Motor neuron (in vitro differentiated cells): ENCODE measurements at regions not wholly inside any gene's neighbourhood (a gene's known extent, or its start where the extent isn't known, plus 50 kb on each side); places are given as distances from the start of the nearest gene placed in this dataset.

Experiments used
- ATAC-seq, 8 experiments: fragments of 200-7000 bp; cut with Tn5 transposase; replicated peaks in 6 of 8; 2 replicates each; pipeline ENCODE4 v1.8.0; 2021; ENCODE audit warnings: mild to moderate bottlenecking in 8 of 8, moderate library complexity in 8 of 8
- H3K27ac ChIP-seq, 2 donors: fragments of 250-450 bp; sonication (Bioruptor Pico); 2 replicates each; pipeline ENCODE4 v1.9.0; 2021; ENCODE audit warnings: antibody characterized with exemption in 2 of 2, mild to moderate bottlenecking in 2 of 2, moderate library complexity in 1 of 2
- H3K4me1 ChIP-seq, 2 donors: fragments of 250-450 bp; sonication (Bioruptor Pico); replicated peaks in 1 of 2; 2 replicates each; pipeline ENCODE4 v1.6.1; 2021; ENCODE audit warnings: antibody characterized with exemption in 2 of 2, mild to moderate bottlenecking in 2 of 2, moderate library complexity in 1 of 2
- H3K4me3 ChIP-seq, 5 donors: fragments of 250-450 bp; sonication (Bioruptor Pico); 2 replicates each; pipeline ENCODE4 v1.9.0; 2021; ENCODE audit warnings: antibody characterized with exemption in 5 of 5, mild to moderate bottlenecking in 5 of 5, moderate library complexity in 4 of 5
- WGBS, 10 experiments: fragments of 450-650 bp; shearing (Covaris generic); methylation state at CpG; one replicate each; pipeline ENCODE4 v1.0.0; 2022; 5-methylcytosine and 5-hydroxymethylcytosine counted together
- in situ Hi-C, 9 experiments: fragments of 400-800 bp; cut with MboI; loops; one replicate each; pipeline ENCODE4 v1.15.0; 2021; ENCODE audit warnings: low sequenced_read_pairs in 9 of 9, low pct_unique_long_range_greater_than_20kb in 2 of 9; ENCODE audit not compliant: unreplicated experiment in 9 of 9

DNA sequence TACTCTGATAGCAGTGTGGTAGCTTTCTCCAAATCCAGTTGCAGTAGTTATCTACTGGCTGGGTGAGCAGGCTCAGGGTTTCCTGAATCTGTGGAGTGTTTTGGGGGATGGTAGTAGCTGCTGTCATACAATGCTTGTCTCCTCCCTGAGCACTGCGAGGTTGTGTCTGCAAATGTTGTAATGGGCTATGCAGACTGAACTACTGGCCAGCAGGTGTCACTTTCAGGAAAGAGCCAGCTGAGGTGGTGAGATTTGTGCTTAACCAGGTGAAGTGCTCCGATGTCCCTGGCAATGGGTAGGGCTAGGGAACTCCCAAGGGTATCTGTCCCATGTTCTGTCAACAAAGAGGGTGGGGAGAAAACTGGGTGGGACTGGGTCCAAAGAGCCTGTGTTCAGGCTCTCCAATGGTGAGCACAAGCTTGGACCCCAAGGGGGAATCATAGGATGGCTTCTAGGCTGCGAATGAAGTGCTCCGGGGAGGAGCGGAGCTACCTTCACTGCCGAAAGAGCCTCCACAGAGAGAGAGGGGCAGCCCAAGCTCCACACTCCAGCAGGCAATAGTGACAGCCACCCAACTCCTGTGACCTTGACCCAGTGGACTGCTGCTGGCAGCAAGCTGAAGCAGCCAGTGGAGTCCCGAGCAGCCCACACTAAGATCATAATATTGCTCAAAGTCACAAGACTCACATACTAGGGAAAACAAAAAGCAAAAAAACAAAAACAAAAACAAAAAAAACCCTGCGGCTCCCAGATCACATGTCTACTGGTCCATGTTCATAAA lies 1324.0 kb upstream of the USP15 start:
- Histone ChIP-seq H3K4me1 (no peaks in the 10 kb centered on the region), H3K27ac (no peak overlapping the region), H3K4me3 (no peak overlapping the region)
- 0 to 100% (median 73%) methylated on average over 1 to 7 of the region's 8 CpGs; no CpG with 5 or more reads in 4 of the 10 experiments for WGBS, 10 experiments
- in situ Hi-C loops: no loop called here
- ATAC-seq: no peak

GRCh38 chr12:60947533-60947932 lies 1312.7 kb upstream of the USP15 start:
- no peak overlapping the region for H3K27ac ChIP-seq
- no peaks in the 10 kb centered on the region for H3K4me1 ChIP-seq
- in situ Hi-C loops: no loop called here
- no peak overlapping the region for H3K4me3 ChIP-seq
- WGBS, 10 experiments: 0 to 100% (median 86%) methylated on average over 1 to 2 of the region's 2 CpGs; no CpG with 5 or more reads in 2 of the 10 experiments
- ATAC-seq: no peak

DNA sequence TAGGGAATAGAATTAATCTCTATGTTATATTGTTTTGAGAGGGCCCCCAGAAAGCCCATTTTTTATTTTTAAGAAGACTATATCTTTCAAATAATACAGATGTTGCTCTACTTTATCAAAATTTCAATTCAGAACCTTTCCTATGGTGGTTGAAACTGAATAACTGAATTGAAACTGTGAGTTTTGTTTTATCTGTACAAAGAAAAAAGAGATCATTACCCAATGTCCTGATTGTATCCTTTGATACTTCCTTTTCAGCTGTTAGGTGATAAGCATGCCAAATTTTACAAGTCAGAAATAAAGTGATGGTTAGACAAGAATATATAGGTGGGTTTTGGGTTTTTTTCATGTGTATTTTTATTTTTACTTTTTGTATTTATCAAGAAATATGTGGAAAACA lies 1293.1 kb upstream of the USP15 start:
- no peak for ATAC-seq
- Histone ChIP-seq H3K27ac (no peak overlapping the region), H3K4me1 (peaks cover 0 to 3% of the 10 kb centered on the region in 2 donors), H3K4me3 (no peak overlapping the region)
- in situ Hi-C loops: no loop called here

GRCh38 chr12:60977966-60978365 lies 1282.2 kb upstream of the USP15 start:
- Histone ChIP-seq H3K27ac (no peak overlapping the region), H3K4me1 (no peaks in the 10 kb centered on the region), H3K4me3 (no peak overlapping the region)
- in situ Hi-C loops: no loop called here
- ATAC-seq: no peak
- 0 to 86% (median 40%) methylated on average over 1 to 3 of the region's 3 CpGs; no CpG with 5 or more reads in 1 of the 10 experiments for WGBS, 10 experiments

- no peaks in the 10 kb centered on the region for H3K4me1 ChIP-seq
- ATAC-seq: no peak
- no peak overlapping the region for H3K4me3 ChIP-seq
- no peak overlapping the region for H3K27ac ChIP-seq
- WGBS, 10 experiments: 0 to 88% (median 67%) methylated on average over 1 of the region's 1 CpG; no CpG with 5 or more reads in 1 of the 10 experiments
- in situ Hi-C loops: no loop called here
Measured at GRCh38 chr12:60980558-60980957, 1279.6 kb upstream of the USP15 start.

GRCh38 chr12:60981473-60981872 lies 1278.7 kb upstream of the USP15 start:
- 0 to 92% (median 50%) methylated on average over 1 to 2 of the region's 2 CpGs; no CpG with 5 or more reads in 1 of the 10 experiments for WGBS, 10 experiments
- in situ Hi-C loops: no loop called here
- Histone ChIP-seq H3K4me3 (no peak overlapping the region), H3K4me1 (no peaks in the 10 kb centered on the region), H3K27ac (no peak overlapping the region)
- ATAC-seq: no peak

DNA sequence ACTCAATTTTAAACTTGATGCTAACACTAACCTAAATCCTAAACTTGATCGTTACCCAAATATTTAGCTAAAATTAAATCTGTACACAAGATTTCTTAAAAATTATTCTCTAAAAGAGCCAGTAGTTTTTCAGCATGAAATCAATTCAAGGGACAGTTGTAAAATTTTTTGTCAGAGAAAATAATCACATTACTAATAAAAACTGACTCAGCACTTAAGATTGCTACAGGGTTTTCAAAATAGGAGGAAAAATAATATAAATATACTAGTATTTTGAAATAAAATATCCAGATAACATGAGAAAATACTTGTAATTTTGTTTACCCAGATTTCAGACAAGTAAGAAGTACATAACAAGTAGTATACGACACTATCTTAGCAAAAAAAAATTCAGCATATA lies 1268.1 kb upstream of the USP15 start:
- in situ Hi-C loops: no loop called here
- 6 to 100% (median 75%) methylated on average over 1 to 2 of the region's 2 CpGs; no CpG with 5 or more reads in 1 of the 10 experiments for WGBS, 10 experiments

GRCh38 chr12:60995256-60995825 lies 1264.9 kb upstream of the USP15 start:
- WGBS, 10 experiments: 0 to 91% (median 27%) methylated on average over 1 of the region's 1 CpG; no CpG with 5 or more reads in 3 of the 10 experiments
- Histone ChIP-seq H3K4me1 (peaks cover 3 to 5% of the 10 kb centered on the region in 2 donors), H3K27ac (no peak overlapping the region), H3K4me3 (no peak overlapping the region)
- no peak for ATAC-seq
- in situ Hi-C loops: no loop called here

More for the DNA sequence above, 1268.1 kb upstream of the USP15 start:
- ATAC-seq: no peak
- H3K4me3 ChIP-seq: no peak overlapping the region
- no peaks in the 10 kb centered on the region for H3K4me1 ChIP-seq
- H3K27ac ChIP-seq: no peak overlapping the region

- in situ Hi-C loops: no loop called here
- Histone ChIP-seq H3K4me1 (peaks cover 3 to 5% of the 10 kb centered on the region in 2 donors), H3K27ac (no peak overlapping the region), H3K4me3 (no peak overlapping the region)
- ATAC-seq: peak in 5 of 8 experiments; percentile 22 to 73 (median 49)
- WGBS, 10 experiments: 0 to 100% (median 17%) methylated on average over 1 of the region's 1 CpG; no CpG with 5 or more reads in 3 of the 10 experiments
Measured at GRCh38 chr12:60997869-60998378, 1262.3 kb upstream of the USP15 start.

GRCh38 chr12:61009192-61009591 lies 1251.0 kb upstream of the USP15 start:
- WGBS, 10 experiments: 0 to 94% (median 82%) methylated on average over 1 to 2 of the region's 2 CpGs
- Histone ChIP-seq H3K27ac (no peak overlapping the region), H3K4me1 (no peaks in the 10 kb centered on the region), H3K4me3 (no peak overlapping the region)
- no peak for ATAC-seq
- in situ Hi-C loops: no loop called here

GRCh38 chr12:61011767-61012423 lies 1248.3 kb upstream of the USP15 start:
- in situ Hi-C loops: no loop called here
- Histone ChIP-seq H3K4me3 (no peak overlapping the region), H3K27ac (no peak overlapping the region), H3K4me1 (no peaks in the 10 kb centered on the region)
- ATAC-seq: no peak
- 3 to 93% (median 82%) methylated on average over 1 to 2 of the region's 2 CpGs for WGBS, 10 experiments

DNA sequence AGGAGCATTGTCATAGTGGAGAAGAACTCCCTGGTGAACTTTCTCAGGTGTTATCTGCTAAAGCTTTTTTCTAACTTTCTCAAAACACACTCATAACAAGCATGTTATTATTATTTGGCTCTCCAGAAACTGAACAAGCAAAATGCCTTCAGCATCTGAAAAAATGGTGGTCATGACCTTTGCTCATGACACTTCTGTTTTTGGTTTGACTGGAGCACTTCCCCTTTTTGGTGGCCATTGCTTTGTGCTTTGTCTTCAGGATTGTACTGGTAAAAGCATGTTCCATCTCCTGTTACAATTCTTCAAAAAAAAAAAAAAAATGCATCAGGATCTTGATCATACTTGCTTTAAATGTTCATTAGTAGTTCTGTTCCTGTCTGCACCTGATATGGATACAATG lies 1241.6 kb upstream of the USP15 start:
- H3K4me1 ChIP-seq: no peaks in the 10 kb centered on the region
- in situ Hi-C loops: no loop called here
- H3K4me3 ChIP-seq: no peak overlapping the region
- no peak for ATAC-seq
- no peak overlapping the region for H3K27ac ChIP-seq

DNA sequence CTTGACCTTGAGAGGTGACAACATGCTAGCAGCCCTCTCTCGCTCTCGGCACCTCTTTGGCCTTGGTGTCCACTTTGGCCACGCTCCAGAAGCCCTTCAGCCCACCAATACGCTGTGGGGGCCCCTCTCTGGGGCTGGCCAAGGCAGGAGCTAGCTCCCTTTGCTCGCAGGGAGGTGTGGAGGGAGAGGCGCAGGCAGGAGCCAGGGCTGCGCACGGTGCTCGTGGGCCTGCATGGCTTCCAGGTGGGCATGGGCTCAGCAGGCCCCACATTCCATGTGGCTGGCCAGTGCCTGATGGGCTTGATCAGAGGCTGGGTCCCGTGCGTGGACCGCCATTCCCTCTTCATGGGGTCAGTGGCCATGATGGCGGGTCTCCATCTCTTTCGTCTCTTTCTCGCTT lies 1237.0 kb upstream of the USP15 start:
- in situ Hi-C loops: no loop called here
- no peak overlapping the region for H3K4me3 ChIP-seq
- no peak for ATAC-seq
- WGBS, 10 experiments: 37 to 100% (median 80%) methylated on average over 1 to 6 of the region's 15 CpGs; no CpG with 5 or more reads in 3 of the 10 experiments
- no peaks in the 10 kb centered on the region for H3K4me1 ChIP-seq
- H3K27ac ChIP-seq: no peak overlapping the region
